Hepatocyte (in vitro differentiated cells): ENCODE measurements at regions not wholly inside any gene's neighbourhood (a gene's known extent, or its start where the extent isn't known, plus 50 kb on each side); places are given as distances from the start of the nearest gene placed in this dataset.

Source experiments
- DNase-seq: peaks from one replicate; pipeline ENCODE4 v3.0.0-alpha.2; 2016; ENCODE audit warnings: low spot score
- H2AFZ ChIP-seq: fragments of 200-600 bp; sonication (generic); 2 replicates; pipeline ENCODE4 v1.6.0; 2016; ENCODE audit warnings: antibody characterized with exemption, mild to moderate bottlenecking
- H3K27ac ChIP-seq: fragments of 200-600 bp; sonication (generic); 2 replicates; pipeline ENCODE4 v1.5.1; 2016; ENCODE audit warnings: mild to moderate bottlenecking
- H3K27me3 ChIP-seq: fragments of 200-600 bp; sonication (generic); 2 replicates; pipeline ENCODE4 v1.6.1; 2016
- H3K36me3 ChIP-seq: fragments of 200-600 bp; sonication (generic); replicated peaks from 2 replicates; pipeline ENCODE4 v1.5.1; 2016; ENCODE audit warnings: low read depth; ENCODE audit not compliant: insufficient read depth
- H3K4me1 ChIP-seq: fragments of 200-600 bp; sonication (generic); 2 replicates; pipeline ENCODE4 v1.5.1; 2016; ENCODE audit warnings: mild to moderate bottlenecking, moderate library complexity; ENCODE audit not compliant: insufficient read depth
- H3K4me2 ChIP-seq: fragments of 200-600 bp; sonication (generic); 2 replicates; pipeline ENCODE4 v1.6.0; 2016
- H3K4me3 ChIP-seq: fragments of 200-600 bp; sonication (generic); 2 replicates; pipeline ENCODE4 v1.5.1; 2016; ENCODE audit warnings: mild to moderate bottlenecking
- H3K79me2 ChIP-seq: fragments of 200-600 bp; sonication (generic); 2 replicates; pipeline ENCODE4 v1.6.0; 2017; ENCODE audit warnings: mild to moderate bottlenecking
- H3K9me2 ChIP-seq: fragments of 200-600 bp; sonication (generic); replicated peaks from 2 replicates; pipeline ENCODE4 v1.6.0; 2017; ENCODE audit warnings: mild to moderate bottlenecking; ENCODE audit not compliant: insufficient read depth
- H3K9me3 ChIP-seq: fragments of 200-600 bp; sonication (generic); 2 replicates; pipeline ENCODE4 v1.5.1; 2016; ENCODE audit warnings: low read depth, mild to moderate bottlenecking
- H4K20me1 ChIP-seq: fragments of 200-600 bp; sonication (generic); 2 replicates; pipeline ENCODE4 v1.6.0; 2016; ENCODE audit warnings: mild to moderate bottlenecking; ENCODE audit not compliant: insufficient read depth, poor library complexity, severe bottlenecking
- EZH2 ChIP-seq: fragments of 200-600 bp; sonication (generic); IDR thresholded peaks from 2 replicates; pipeline ENCODE4 v1.6.1; 2016; ENCODE audit warnings: antibody characterized with exemption, mild to moderate bottlenecking, borderline replicate concordance
- EZH2phosphoT487 ChIP-seq: fragments of 200-600 bp; sonication (generic); IDR thresholded peaks from one replicate; pipeline ENCODE4 v1.6.1; 2018; ENCODE audit warnings: antibody characterized with exemption, mild to moderate bottlenecking, low read depth, moderate library complexity; ENCODE audit not compliant: unreplicated experiment, severe bottlenecking
- WGBS: methylation state at CpG from one replicate; pipeline ENCODE4 v1.1.6; 2016; ENCODE audit warnings: low lambda C conversion rate; ENCODE audit errors: missing lambda C conversion rate; 5-methylcytosine and 5-hydroxymethylcytosine counted together
- TF ChIP-seq, protein P1 (sequence below): fragments of 200-600 bp; sonication (generic); IDR thresholded peaks from 2 replicates; pipeline ENCODE4 v1.5.1; 2016; ENCODE audit warnings: antibody characterized with exemption, mild to moderate bottlenecking; ENCODE audit not compliant: poor library complexity

DNA sequence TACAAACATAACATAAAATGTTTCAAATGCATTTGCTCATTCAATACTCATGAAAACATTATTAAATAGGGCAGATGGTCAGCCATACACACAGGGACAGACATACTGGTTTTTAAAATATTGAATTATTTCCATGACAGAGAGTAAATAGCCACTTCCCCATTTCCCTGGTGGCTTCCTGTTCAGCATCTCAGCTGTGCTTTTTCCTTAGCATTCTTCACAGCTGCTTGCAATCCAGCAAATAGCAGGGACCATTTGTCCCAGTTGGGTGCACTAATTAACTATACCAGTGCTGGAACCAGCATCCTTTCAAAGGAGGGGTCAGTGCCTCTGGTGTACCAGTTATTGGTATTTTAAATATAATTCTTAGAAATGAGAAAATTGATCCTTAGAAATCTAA is 964.7 kb downstream of the RAB28 start:
- no peak overlapping the region for H3K4me3 ChIP-seq
- no peak for TF ChIP-seq EZH2
- H3K4me1 ChIP-seq, result no peaks in the 10 kb centered on the region
- no peaks in the 10 kb centered on the region for H3K27me3 ChIP-seq
- H3K9me3 ChIP-seq, result no peaks in the 10 kb centered on the region
- DNase-seq, result no peak
- H3K27ac ChIP-seq, result no peak overlapping the region
- no peaks in the 10 kb centered on the region for H3K9me2 ChIP-seq
- H3K36me3 ChIP-seq, result no peaks in the 10 kb centered on the region
- no peaks in the 10 kb centered on the region for H3K79me2 ChIP-seq
- H2AFZ ChIP-seq, result no peak overlapping the region
- H4K20me1 ChIP-seq, result no peaks in the 10 kb centered on the region
- no peak overlapping the region for H3K4me2 ChIP-seq

DNA sequence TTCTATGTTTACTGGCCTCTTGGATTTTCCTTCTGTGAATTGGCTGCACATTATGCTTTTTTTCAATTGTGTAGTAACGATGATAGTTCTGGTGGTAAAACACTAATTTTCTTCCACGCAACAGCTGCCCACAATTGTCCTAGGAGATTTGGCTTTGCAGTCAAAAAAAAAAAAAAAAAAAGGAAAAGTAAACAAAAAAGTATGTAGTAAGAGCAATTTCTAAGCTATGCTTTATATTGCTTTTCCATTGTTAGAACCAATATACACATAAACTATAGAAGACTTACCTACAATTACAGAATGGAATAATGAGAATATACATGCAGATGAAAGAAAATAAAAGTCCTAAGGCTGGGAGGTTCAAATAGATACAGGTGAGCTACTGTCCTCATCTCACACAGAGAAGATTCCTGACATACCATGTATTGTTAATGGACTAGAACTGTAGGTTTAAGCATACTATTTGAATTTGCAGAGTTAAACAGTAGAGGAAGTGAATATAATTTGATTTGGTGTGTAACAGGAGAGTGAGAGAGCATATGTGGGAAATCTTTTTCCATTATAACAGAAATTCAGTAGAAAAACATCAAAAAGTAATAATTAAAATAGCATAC is 976.2 kb downstream of the RAB28 start:
- Histone ChIP-seq H3K36me3 (no peaks in the 10 kb centered on the region), H3K4me2 (no peak overlapping the region), H3K4me3 (no peak overlapping the region), H3K9me3 (no peaks in the 10 kb centered on the region), H3K27me3 (no peaks in the 10 kb centered on the region), H2AFZ (no peak overlapping the region), H3K4me1 (no peaks in the 10 kb centered on the region), H4K20me1 (no peaks in the 10 kb centered on the region), H3K27ac (no peak overlapping the region), H3K9me2 (no peaks in the 10 kb centered on the region), H3K79me2 (no peaks in the 10 kb centered on the region)
- DNase-seq, result no peak
- 66% methylated on average over 2 of the region's 2 CpGs for WGBS
- TF ChIP-seq EZH2, result no peak
- no peak for TF ChIP-seq EZH2phosphoT487

DNA sequence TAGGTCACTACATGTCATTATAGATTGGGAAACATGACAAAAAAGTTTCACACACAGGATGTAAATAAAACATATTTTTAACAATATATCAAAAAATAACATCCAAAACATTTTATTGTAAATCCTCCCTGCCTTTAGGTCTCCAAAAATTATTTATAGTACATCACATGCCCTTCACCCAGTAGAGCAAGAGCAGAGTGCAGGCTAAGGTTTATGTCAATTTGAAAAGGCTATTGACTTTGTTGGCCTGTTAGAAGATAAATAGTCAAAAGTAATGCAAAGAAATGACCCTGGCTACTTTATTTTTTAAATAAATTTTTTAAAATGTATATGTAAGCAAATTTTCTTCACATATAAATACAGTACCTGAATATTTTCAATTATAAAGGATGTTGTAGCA is 983.7 kb downstream of the RAB28 start:
- Histone ChIP-seq H3K27ac (peak overlapping the region; percentile 49), H3K4me2 (peak overlapping the region; percentile 43), H3K9me2 (no peaks in the 10 kb centered on the region), H4K20me1 (no peaks in the 10 kb centered on the region), H3K79me2 (no peaks in the 10 kb centered on the region), H3K27me3 (no peaks in the 10 kb centered on the region), H2AFZ (no peak overlapping the region), H3K36me3 (no peaks in the 10 kb centered on the region), H3K4me3 (no peak overlapping the region), H3K9me3 (no peaks in the 10 kb centered on the region), H3K4me1 (peaks cover 11% of the 10 kb centered on the region)
- DNase-seq, result no peak
- no peak for TF ChIP-seq EZH2
- no peak for TF ChIP-seq EZH2phosphoT487
- TF ChIP-seq, protein P1, sequence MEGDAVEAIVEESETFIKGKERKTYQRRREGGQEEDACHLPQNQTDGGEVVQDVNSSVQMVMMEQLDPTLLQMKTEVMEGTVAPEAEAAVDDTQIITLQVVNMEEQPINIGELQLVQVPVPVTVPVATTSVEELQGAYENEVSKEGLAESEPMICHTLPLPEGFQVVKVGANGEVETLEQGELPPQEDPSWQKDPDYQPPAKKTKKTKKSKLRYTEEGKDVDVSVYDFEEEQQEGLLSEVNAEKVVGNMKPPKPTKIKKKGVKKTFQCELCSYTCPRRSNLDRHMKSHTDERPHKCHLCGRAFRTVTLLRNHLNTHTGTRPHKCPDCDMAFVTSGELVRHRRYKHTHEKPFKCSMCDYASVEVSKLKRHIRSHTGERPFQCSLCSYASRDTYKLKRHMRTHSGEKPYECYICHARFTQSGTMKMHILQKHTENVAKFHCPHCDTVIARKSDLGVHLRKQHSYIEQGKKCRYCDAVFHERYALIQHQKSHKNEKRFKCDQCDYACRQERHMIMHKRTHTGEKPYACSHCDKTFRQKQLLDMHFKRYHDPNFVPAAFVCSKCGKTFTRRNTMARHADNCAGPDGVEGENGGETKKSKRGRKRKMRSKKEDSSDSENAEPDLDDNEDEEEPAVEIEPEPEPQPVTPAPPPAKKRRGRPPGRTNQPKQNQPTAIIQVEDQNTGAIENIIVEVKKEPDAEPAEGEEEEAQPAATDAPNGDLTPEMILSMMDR, result no peak

DNA sequence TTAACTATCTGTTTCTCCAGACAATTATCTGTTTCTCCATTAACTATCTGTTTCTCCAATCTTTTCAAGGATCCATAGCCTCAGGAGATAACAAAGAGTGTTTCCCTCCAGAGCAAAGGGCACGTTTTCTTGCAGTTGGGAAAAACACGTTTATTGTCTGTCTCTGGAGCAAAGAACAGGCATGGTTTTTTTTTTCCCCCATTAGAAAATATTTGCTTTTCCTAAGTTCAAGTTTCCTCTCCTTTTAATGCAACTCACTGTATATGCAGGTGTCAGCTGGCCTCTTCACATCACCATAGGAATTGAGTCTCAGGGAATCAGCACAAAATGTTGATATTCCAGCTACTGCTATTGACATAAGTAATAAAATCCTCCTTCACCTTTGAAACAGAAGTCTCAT is 984.4 kb downstream of the RAB28 start:
- Histone ChIP-seq H3K4me2 (peak overlapping the region; percentile 9), H2AFZ (no peak overlapping the region), H3K79me2 (no peaks in the 10 kb centered on the region), H3K27ac (no peak overlapping the region), H3K9me3 (no peaks in the 10 kb centered on the region), H3K27me3 (no peaks in the 10 kb centered on the region), H3K9me2 (no peaks in the 10 kb centered on the region), H3K36me3 (no peaks in the 10 kb centered on the region), H3K4me3 (no peak overlapping the region), H4K20me1 (no peaks in the 10 kb centered on the region), H3K4me1 (peaks cover 11% of the 10 kb centered on the region)
- peak; percentile 50 for DNase-seq
- TF ChIP-seq EZH2 (no peak), EZH2phosphoT487 (no peak)
- TF ChIP-seq, protein P1, result no peak
- 6% methylated on average over 2 of the region's 2 CpGs for WGBS

DNA sequence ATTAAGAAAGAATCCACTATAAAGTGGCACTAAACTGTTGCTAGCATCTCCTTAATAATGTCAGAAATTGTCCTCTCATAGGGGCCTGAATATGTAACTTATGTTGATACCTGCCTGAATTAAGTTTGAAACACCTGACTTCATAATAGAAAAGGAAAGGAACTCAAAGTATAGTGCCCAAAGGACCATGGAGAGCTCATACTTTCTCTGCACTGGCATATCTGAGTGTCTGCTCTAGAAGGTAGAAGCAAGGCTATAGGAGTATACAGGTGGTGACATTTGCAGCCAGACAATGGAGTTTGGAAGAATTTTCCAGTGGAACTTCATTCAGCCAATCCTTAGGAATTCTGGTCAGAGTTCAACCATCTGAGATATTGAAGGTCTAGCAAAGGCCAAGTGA is 988.9 kb downstream of the RAB28 start:
- TF ChIP-seq EZH2 (no peak), EZH2phosphoT487 (no peak)
- TF ChIP-seq, protein P1, result no peak
- Histone ChIP-seq H3K4me1 (peaks cover 9% of the 10 kb centered on the region), H3K9me2 (no peaks in the 10 kb centered on the region), H3K4me3 (no peak overlapping the region), H3K27ac (no peak overlapping the region), H2AFZ (no peak overlapping the region), H3K79me2 (no peaks in the 10 kb centered on the region), H3K36me3 (no peaks in the 10 kb centered on the region), H4K20me1 (no peaks in the 10 kb centered on the region), H3K27me3 (no peaks in the 10 kb centered on the region), H3K9me3 (no peaks in the 10 kb centered on the region), H3K4me2 (no peak overlapping the region)
- DNase-seq, result no peak
